ENCODE measurements at regions not wholly inside any gene's neighbourhood (a gene's known extent, or its start where the extent isn't known, plus 50 kb on each side); places are given as distances from the start of the nearest gene placed in this dataset.

DNA sequence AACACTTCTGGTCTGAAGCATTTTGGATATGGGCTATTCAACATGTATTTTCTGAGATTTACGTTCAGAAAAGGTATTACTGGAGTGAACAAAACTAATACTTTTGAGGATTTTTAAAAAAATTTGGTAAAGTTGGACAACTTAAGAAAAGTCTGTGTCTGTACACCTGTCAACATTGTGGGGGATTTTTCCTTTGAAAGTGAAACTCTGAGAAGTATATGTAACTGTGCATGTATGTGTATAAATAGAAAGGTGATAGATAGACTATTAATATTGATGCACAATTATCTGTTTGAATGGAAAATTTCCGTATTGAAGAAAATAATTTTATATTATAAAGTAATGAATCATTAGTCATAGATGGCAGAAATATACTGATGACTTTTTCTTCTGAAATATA is 312.8 kb upstream of the MDGA2 start (continued):
- TF ChIP-seq, protein P1, sequence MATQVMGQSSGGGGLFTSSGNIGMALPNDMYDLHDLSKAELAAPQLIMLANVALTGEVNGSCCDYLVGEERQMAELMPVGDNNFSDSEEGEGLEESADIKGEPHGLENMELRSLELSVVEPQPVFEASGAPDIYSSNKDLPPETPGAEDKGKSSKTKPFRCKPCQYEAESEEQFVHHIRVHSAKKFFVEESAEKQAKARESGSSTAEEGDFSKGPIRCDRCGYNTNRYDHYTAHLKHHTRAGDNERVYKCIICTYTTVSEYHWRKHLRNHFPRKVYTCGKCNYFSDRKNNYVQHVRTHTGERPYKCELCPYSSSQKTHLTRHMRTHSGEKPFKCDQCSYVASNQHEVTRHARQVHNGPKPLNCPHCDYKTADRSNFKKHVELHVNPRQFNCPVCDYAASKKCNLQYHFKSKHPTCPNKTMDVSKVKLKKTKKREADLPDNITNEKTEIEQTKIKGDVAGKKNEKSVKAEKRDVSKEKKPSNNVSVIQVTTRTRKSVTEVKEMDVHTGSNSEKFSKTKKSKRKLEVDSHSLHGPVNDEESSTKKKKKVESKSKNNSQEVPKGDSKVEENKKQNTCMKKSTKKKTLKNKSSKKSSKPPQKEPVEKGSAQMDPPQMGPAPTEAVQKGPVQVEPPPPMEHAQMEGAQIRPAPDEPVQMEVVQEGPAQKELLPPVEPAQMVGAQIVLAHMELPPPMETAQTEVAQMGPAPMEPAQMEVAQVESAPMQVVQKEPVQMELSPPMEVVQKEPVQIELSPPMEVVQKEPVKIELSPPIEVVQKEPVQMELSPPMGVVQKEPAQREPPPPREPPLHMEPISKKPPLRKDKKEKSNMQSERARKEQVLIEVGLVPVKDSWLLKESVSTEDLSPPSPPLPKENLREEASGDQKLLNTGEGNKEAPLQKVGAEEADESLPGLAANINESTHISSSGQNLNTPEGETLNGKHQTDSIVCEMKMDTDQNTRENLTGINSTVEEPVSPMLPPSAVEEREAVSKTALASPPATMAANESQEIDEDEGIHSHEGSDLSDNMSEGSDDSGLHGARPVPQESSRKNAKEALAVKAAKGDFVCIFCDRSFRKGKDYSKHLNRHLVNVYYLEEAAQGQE (IDR thresholded peaks at IDR 0.05; ENCODE audit: low read depth) = no peak

DNA sequence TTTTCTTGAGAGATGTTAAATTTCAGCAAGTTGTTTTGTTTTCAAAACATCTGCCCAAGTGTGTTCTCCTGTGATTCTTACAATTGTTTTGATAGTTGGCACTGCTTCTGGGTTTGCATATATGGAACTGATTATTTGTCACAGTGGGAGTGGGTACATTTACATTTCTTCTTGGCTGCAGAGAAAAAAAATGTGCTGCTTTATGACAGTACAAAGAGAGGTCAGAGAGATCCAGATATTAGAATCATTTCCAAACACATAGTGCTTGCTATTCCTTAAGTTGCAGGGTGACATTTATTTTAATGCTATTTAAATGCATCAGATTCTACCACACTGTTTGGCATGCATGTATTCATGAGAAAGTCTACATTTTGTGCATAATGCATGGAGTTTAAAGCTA is 303.5 kb upstream of the MDGA2 start:
- POLR2A ChIA-PET = no interaction called here
- RAD21 ChIA-PET (ENCODE audit: low non-redundant PET in 1 of 2, low total read pairs in 2 of 2, uncharacterized antibody in 2 of 2, unreplicated experiment in 2 of 2) = no interaction called here
- Histone ChIP-seq H3K4me3 (replicated peaks in 1 of 2; ENCODE audit: low read depth in 1 of 2, low read length in 2 of 2) (no peak overlapping the region), H3K9me3 (ENCODE audit: control insufficient read depth in 1 of 2, insufficient read depth in 1 of 2, low read depth in 1 of 2, low read length in 2 of 2) (no peaks in the 10 kb centered on the region), H3K27me3 (ENCODE audit: insufficient read depth, low read length) (no peaks in the 10 kb centered on the region), H3K79me2 (ENCODE audit: insufficient read depth, low read length) (no peaks in the 10 kb centered on the region), H3K4me1 (ENCODE audit: control insufficient read depth in 1 of 2, insufficient read depth in 2 of 2, low read length in 2 of 2) (no peaks in the 10 kb centered on the region), H3K4me2 (ENCODE audit: low read length) (no peak overlapping the region), H3K9me2 (ENCODE audit: insufficient read depth) (no peaks in the 10 kb centered on the region), H3K9ac (ENCODE audit: low read length) (no peak overlapping the region), H2AFZ (ENCODE audit: low read depth, low read length, poor library complexity, severe bottlenecking) (no peak overlapping the region), H3K36me3 (ENCODE audit: control insufficient read depth in 1 of 2, insufficient read depth in 2 of 2, low read length in 2 of 2) (no peaks in the 10 kb centered on the region), H4K20me1 (ENCODE audit: insufficient read depth) (no peaks in the 10 kb centered on the region), H3K27ac (ENCODE audit: low read depth, low read length) (no peak overlapping the region)
- BruUV-seq (replicated peaks) = no TSS peak
- ATAC-seq (no peak), DNase-seq (ENCODE audit: low read depth, low spot score) (no peak)
- no peak for TF ChIP-seq CEBPB (IDR thresholded peaks at IDR 0.05; ENCODE audit: low read depth)
- no peak for TF ChIP-seq EZH2 (IDR thresholded peaks at IDR 0.05)
- TF ChIP-seq POLR2A (IDR thresholded peaks at IDR 0.05; ENCODE audit: borderline replicate concordance, extremely low read depth, insufficient read depth, insufficient read length) = no peak
- TF ChIP-seq, protein P2, sequence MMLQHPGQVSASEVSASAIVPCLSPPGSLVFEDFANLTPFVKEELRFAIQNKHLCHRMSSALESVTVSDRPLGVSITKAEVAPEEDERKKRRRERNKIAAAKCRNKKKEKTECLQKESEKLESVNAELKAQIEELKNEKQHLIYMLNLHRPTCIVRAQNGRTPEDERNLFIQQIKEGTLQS (IDR thresholded peaks at IDR 0.05) = no peak
- no peak for TF ChIP-seq ZNF274 (IDR thresholded peaks at IDR 0.05; ENCODE audit: low read depth, low read length)
- no peak for TF ChIP-seq CBX3 (IDR thresholded peaks at IDR 0.05; ENCODE audit: low read depth)
- TF ChIP-seq SP1 (IDR thresholded peaks at IDR 0.05; ENCODE audit: low read depth) = no peak
- CTCF ChIA-PET = no interaction called here
- intact Hi-C loops (cut with micrococcal nuclease) = no loop called here
